Ishikawa (cell line): ENCODE measurements at regions not wholly inside any gene's neighbourhood (a gene's known extent, or its start where the extent isn't known, plus 50 kb on each side); places are given as distances from the start of the nearest gene placed in this dataset.

ENCODE experiments used
- CEBPB ChIP-seq: IDR thresholded peaks from 2 replicates; pipeline ENCODE4 v1.6.1; 2012
- EGR1 ChIP-seq: IDR thresholded peaks from 2 replicates; pipeline ENCODE4 v1.6.1; 2012
- FOXM1 ChIP-seq: IDR thresholded peaks from 2 replicates; pipeline ENCODE4 v1.6.1; 2012; ENCODE audit warnings: low read depth, borderline replicate concordance
- RAD21 ChIP-seq: IDR thresholded peaks from 2 replicates; pipeline ENCODE4 v1.6.1; 2012; ENCODE audit warnings: low read depth
- TAF1 ChIP-seq: IDR thresholded peaks from 2 replicates; pipeline ENCODE4 v1.6.1; 2012; ENCODE audit warnings: low read depth, mild to moderate bottlenecking
- TCF12 ChIP-seq: IDR thresholded peaks from 2 replicates; pipeline ENCODE4 v1.6.1; 2012; ENCODE audit warnings: low read depth
- TEAD4 ChIP-seq: IDR thresholded peaks from 2 replicates; pipeline ENCODE4 v1.6.1; 2012
- YY1 ChIP-seq: IDR thresholded peaks from 2 replicates; pipeline ENCODE4 v1.6.1; 2012; ENCODE audit warnings: low read depth
- TF ChIP-seq, protein P1 (sequence below): IDR thresholded peaks from 2 replicates; pipeline ENCODE4 v1.6.1; 2012; ENCODE audit warnings: low read depth, mild to moderate bottlenecking
- TF ChIP-seq, protein P2 (sequence below): IDR thresholded peaks from 2 replicates; pipeline ENCODE4 v1.6.1; 2012

DNA sequence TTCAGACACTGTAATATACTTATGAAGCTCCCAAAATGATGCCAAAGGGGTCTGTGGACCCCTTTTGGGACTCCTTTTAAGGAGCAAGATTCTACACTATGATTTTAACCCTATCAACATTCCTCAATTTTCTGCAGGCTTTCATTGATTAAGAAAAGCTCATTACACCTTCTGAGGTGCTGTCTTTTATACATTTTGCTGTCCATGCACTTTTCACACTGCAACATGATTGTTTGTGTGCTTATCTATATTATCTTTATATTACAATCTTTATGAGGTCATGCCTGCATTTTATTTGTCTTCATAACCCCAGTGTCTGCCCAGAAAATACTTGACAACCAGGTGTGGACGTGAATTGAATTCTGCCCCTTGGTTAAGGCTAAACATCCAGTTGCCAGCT, 482.6 kb upstream of the ZFHX3 start:
- TF ChIP-seq EGR1, result no peak
- TF ChIP-seq, protein P1, sequence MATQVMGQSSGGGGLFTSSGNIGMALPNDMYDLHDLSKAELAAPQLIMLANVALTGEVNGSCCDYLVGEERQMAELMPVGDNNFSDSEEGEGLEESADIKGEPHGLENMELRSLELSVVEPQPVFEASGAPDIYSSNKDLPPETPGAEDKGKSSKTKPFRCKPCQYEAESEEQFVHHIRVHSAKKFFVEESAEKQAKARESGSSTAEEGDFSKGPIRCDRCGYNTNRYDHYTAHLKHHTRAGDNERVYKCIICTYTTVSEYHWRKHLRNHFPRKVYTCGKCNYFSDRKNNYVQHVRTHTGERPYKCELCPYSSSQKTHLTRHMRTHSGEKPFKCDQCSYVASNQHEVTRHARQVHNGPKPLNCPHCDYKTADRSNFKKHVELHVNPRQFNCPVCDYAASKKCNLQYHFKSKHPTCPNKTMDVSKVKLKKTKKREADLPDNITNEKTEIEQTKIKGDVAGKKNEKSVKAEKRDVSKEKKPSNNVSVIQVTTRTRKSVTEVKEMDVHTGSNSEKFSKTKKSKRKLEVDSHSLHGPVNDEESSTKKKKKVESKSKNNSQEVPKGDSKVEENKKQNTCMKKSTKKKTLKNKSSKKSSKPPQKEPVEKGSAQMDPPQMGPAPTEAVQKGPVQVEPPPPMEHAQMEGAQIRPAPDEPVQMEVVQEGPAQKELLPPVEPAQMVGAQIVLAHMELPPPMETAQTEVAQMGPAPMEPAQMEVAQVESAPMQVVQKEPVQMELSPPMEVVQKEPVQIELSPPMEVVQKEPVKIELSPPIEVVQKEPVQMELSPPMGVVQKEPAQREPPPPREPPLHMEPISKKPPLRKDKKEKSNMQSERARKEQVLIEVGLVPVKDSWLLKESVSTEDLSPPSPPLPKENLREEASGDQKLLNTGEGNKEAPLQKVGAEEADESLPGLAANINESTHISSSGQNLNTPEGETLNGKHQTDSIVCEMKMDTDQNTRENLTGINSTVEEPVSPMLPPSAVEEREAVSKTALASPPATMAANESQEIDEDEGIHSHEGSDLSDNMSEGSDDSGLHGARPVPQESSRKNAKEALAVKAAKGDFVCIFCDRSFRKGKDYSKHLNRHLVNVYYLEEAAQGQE, result no peak
- no peak for TF ChIP-seq TAF1
- no peak for TF ChIP-seq TEAD4
- no peak for TF ChIP-seq FOXM1
- no peak for TF ChIP-seq RAD21
- TF ChIP-seq, protein P2, sequence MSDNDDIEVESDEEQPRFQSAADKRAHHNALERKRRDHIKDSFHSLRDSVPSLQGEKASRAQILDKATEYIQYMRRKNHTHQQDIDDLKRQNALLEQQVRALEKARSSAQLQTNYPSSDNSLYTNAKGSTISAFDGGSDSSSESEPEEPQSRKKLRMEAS, result no peak
- TF ChIP-seq YY1, result no peak
- no peak for TF ChIP-seq TCF12
- no peak for TF ChIP-seq CEBPB
